ENCODE measurements at regions not wholly inside any gene's neighbourhood (a gene's known extent, or its start where the extent isn't known, plus 50 kb on each side); places are given as distances from the start of the nearest gene placed in this dataset.

- Histone ChIP-seq H3K4me1 (ENCODE audit: control insufficient read depth in 1 of 2, insufficient read depth in 2 of 2, low read length in 2 of 2) (no peaks in the 10 kb centered on the region), H3K36me3 (ENCODE audit: control insufficient read depth in 1 of 2, insufficient read depth in 2 of 2, low read length in 1 of 2) (no peaks in the 10 kb centered on the region), H3K9me3 (ENCODE audit: control insufficient read depth, low read length) (no peaks in the 10 kb centered on the region), H3K27ac (ENCODE audit: low read depth in 1 of 2, low read length in 2 of 2) (no peak overlapping the region), H3K4me3 (ENCODE audit: low read length in 2 of 2) (no peak overlapping the region), H3K27me3 (ENCODE audit: control insufficient read depth in 1 of 2, insufficient read depth in 2 of 2, low read length in 1 of 2) (no peaks in the 10 kb centered on the region)
- intact Hi-C loops (cut with DNase I), result no loop called here
- no peak for DNase-seq
- 37 to 41% methylated on average over 6 of the region's 6 CpGs for WGBS, 2 donors
- no peak for ATAC-seq (ENCODE audit: low FRiP score)
These were observed 56.4 kb upstream of the MTPN start for GRCh38 chr7:136033413-136034031.

DNA sequence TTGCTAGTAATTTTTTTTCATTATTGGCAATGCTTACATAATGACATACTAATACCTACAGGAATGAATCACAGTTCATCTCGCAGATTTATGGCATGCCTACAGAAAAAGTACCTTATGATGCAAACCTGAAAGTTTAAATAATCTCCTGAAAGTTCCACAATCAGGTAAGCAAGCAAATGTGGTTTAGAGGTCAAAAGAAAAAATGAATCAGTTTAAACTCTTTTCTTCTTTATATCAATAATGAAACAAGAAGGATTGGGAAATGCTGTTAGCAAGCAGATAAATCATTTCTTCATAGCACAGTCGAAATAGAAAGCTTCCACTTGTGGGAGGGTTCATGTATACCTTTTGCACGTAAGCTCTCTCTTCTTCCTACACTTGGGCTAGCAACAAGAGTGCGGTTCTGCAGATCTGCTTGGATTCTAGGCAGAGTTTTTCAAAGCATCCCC lies 53.7 kb upstream of the MTPN start:
- WGBS, 2 donors, result 70 to 73% methylated on average over 4 of the region's 4 CpGs
- DNase-seq (no peak), ATAC-seq (ENCODE audit: low FRiP score) (no peak)
- Histone ChIP-seq H3K4me3 (ENCODE audit: low read length in 2 of 2) (no peak overlapping the region), H3K27me3 (ENCODE audit: control insufficient read depth in 1 of 2, insufficient read depth in 2 of 2, low read length in 1 of 2) (no peaks in the 10 kb centered on the region), H3K9me3 (ENCODE audit: control insufficient read depth, low read length) (no peaks in the 10 kb centered on the region), H3K27ac (ENCODE audit: low read depth in 1 of 2, low read length in 2 of 2) (no peak overlapping the region), H3K36me3 (ENCODE audit: control insufficient read depth in 1 of 2, insufficient read depth in 2 of 2, low read length in 1 of 2) (no peaks in the 10 kb centered on the region), H3K4me1 (ENCODE audit: control insufficient read depth in 1 of 2, insufficient read depth in 2 of 2, low read length in 2 of 2) (no peaks in the 10 kb centered on the region)
- intact Hi-C loops (cut with DNase I), result no loop called here

GRCh38 chr7:136030330-136030729 lies 53.2 kb upstream of the MTPN start:
- 82 to 83% methylated on average over 2 of the region's 2 CpGs for WGBS, 2 donors
- no peak overlapping the region for H3K4me3 ChIP-seq (ENCODE audit: low read length in 2 of 2)
- no peak for DNase-seq
- no peak overlapping the region for H3K27ac ChIP-seq (ENCODE audit: low read depth in 1 of 2, low read length in 2 of 2)
- H3K36me3 ChIP-seq (ENCODE audit: control insufficient read depth in 1 of 2, insufficient read depth in 2 of 2, low read length in 1 of 2), result no peaks in the 10 kb centered on the region
- intact Hi-C loops (cut with DNase I), result no loop called here
- no peaks in the 10 kb centered on the region for H3K27me3 ChIP-seq (ENCODE audit: control insufficient read depth in 1 of 2, insufficient read depth in 2 of 2, low read length in 1 of 2)
- no peaks in the 10 kb centered on the region for H3K9me3 ChIP-seq (ENCODE audit: control insufficient read depth, low read length)
- H3K4me1 ChIP-seq (ENCODE audit: control insufficient read depth in 1 of 2, insufficient read depth in 2 of 2, low read length in 2 of 2), result no peaks in the 10 kb centered on the region
- ATAC-seq (ENCODE audit: low FRiP score), result no peak

- H3K4me3 ChIP-seq (ENCODE audit: low read length in 2 of 2), result no peak overlapping the region
- intact Hi-C loops (cut with DNase I), result no loop called here
These were observed 50.0 kb upstream of the MTPN start for GRCh38 chr7:136027160-136027559.

More at GRCh38 chr7:136027160-136027559, 50.0 kb upstream of the MTPN start:
- DNase-seq, result no peak
- H3K9me3 ChIP-seq (ENCODE audit: control insufficient read depth, low read length), result no peaks in the 10 kb centered on the region
- WGBS, 2 donors, result 89 to 90% methylated on average over 2 of the region's 2 CpGs
- no peak for ATAC-seq (ENCODE audit: low FRiP score)
- H3K27ac ChIP-seq (ENCODE audit: low read depth in 1 of 2, low read length in 2 of 2), result no peak overlapping the region
- no peaks in the 10 kb centered on the region for H3K27me3 ChIP-seq (ENCODE audit: control insufficient read depth in 1 of 2, insufficient read depth in 2 of 2, low read length in 1 of 2)
- no peaks in the 10 kb centered on the region for H3K4me1 ChIP-seq (ENCODE audit: control insufficient read depth in 1 of 2, insufficient read depth in 2 of 2, low read length in 2 of 2)
- H3K36me3 ChIP-seq (ENCODE audit: control insufficient read depth in 1 of 2, insufficient read depth in 2 of 2, low read length in 1 of 2), result no peaks in the 10 kb centered on the region

Measured in aorta (tissue), 5 donors.